HUES6 (cell line): ENCODE measurements at regions not wholly inside any gene's neighbourhood (a gene's known extent, or its start where the extent isn't known, plus 50 kb on each side); places are given as distances from the start of the nearest gene placed in this dataset.

Experiments used
- H3K27ac ChIP-seq: 2 replicates; pipeline ENCODE4 v1.7.0; 2013; ENCODE audit warnings: low read depth, mild to moderate bottlenecking, low read length, inconsistent platforms
- H3K27me3 ChIP-seq: 2 replicates; pipeline ENCODE4 v1.6.1; 2013; ENCODE audit warnings: low read length; ENCODE audit not compliant: control insufficient read depth, insufficient read depth
- H3K36me3 ChIP-seq: 2 replicates; pipeline ENCODE4 v1.6.1; 2013; ENCODE audit warnings: low read length; ENCODE audit not compliant: control insufficient read depth, insufficient read depth
- H3K4me1 ChIP-seq: 2 replicates; pipeline ENCODE4 v1.6.1; 2013; ENCODE audit warnings: low read length; ENCODE audit not compliant: control insufficient read depth, insufficient read depth
- H3K4me3 ChIP-seq: 2 replicates; pipeline ENCODE4 v1.5.1; 2013; ENCODE audit warnings: low read depth, low read length
- H3K9ac ChIP-seq: one replicate; pipeline ENCODE4 v1.6.1; 2013; ENCODE audit warnings: mild to moderate bottlenecking, low read length
- H3K9me3 ChIP-seq: 2 replicates; pipeline ENCODE4 v1.6.1; 2013; ENCODE audit warnings: low read depth, low read length; ENCODE audit not compliant: control insufficient read depth, insufficient read depth

DNA sequence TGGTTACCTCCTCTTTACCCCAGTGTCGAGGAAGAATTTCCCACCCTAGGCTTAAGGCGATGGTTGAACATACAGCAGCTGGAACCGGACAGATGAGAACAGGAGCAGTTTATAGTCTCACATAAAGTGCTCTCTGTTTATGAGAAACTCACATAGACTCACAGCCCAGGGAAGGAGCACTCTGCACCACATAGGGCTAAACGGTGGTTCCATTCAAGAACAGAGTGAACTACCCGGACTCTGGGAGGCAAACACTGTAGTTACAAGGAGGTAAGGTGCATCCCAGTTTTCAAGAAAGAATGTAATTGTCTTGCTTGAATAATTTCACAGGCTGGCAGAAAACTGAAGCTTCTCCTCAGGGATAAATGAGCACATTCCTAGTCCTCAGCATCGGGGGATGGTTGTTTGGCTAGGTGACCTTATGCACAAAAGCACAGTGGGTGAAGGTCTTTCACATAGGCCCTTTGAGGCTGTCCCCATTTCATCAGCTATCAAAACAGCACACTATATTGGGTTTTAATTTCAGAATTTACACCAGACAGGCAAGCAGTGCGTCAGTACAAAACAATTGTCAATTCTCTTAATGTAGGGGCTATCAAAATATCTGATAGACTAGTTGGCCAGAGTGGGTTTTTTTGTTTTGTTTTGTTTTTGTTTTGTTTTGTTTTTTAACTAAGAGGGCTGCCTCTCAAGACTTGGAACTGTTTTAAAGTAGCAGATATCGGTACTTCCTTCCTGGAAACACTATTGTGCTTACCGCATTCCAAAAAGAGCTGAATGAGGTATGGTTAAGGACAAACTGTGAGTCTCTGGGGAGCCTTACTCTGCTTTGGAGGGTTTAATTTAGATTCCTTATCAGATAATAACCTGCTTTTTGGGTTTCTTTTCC, 918.1 kb upstream of the CDH8 start:
- Histone ChIP-seq H3K4me3 (no peak overlapping the region), H3K9ac (no peak overlapping the region), H3K27me3 (no peaks in the 10 kb centered on the region), H3K36me3 (no peaks in the 10 kb centered on the region), H3K4me1 (peaks cover 32% of the 10 kb centered on the region; the same call in 1 of the 2 replicates), H3K9me3 (no peaks in the 10 kb centered on the region), H3K27ac (no peak overlapping the region)

DNA sequence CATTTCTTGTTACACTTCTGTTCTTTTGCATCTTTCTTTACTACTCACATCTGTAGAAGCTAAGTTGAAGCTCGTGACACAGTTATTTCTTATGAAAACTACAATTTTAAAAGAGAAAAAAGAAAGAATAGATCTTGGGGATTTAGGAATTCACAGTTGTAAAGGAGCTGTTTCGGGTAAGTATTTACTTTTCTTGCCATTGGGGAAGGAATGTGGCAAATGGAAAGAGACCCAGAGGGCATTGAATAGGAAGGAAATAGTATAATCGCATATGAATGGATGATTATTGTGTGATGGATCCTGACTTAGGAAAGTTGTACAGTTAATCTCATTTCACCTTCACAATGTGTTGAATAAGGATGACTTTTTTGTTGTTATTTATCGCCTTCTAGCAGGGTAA, 914.1 kb upstream of the CDH8 start:
- Histone ChIP-seq H3K4me3 (no peak overlapping the region), H3K36me3 (no peaks in the 10 kb centered on the region), H3K27ac (no peak overlapping the region), H3K27me3 (no peaks in the 10 kb centered on the region), H3K9ac (no peak overlapping the region), H3K9me3 (no peaks in the 10 kb centered on the region), H3K4me1 (peaks cover 32% of the 10 kb centered on the region; the same call in 1 of the 2 replicates)

DNA sequence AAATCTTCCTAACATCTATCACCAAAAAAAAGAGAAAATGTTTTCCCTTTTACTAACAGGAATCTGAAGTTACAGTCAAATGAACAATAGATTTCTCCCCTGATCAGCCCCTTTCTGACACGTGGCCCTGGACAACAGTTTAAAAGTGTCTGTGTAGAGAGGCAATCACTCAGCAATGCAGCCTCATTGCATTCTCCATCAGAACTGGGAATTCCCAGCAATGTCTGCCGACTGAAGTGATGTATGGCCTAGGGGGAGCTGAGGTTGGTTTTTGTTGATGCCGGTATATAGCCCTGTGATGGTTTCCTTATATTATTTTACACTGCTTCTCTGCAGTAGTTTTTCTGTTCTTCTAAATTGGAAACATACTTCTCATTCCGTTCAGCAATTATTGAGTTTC, 904.3 kb upstream of the CDH8 start:
- Histone ChIP-seq H3K4me1 (peaks cover 5% of the 10 kb centered on the region), H3K9me3 (no peaks in the 10 kb centered on the region), H3K27me3 (no peaks in the 10 kb centered on the region), H3K36me3 (no peaks in the 10 kb centered on the region), H3K27ac (no peak overlapping the region), H3K4me3 (no peak overlapping the region), H3K9ac (no peak overlapping the region)

DNA sequence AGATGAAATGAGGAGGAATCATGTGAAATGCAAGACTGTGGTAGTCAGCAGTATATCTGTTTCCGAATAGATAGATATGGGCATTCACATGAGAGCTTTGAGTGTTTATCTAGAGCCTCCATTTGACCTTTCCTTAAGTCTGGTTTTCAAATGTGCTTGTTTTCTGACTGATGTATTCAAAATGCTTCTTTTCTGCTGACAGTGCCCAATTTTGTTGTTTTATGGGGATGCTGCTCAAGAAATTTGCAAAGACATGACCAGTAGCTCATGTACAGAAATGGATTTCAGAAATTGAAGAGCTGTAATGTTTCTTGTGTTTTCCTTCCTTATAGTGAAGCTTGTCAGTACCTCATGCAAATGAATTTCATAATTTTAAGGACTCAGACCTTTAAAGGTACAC, 903.4 kb upstream of the CDH8 start:
- Histone ChIP-seq H3K4me3 (no peak overlapping the region), H3K36me3 (no peaks in the 10 kb centered on the region), H3K9me3 (no peaks in the 10 kb centered on the region), H3K9ac (no peak overlapping the region), H3K4me1 (peaks cover 5% of the 10 kb centered on the region), H3K27me3 (no peaks in the 10 kb centered on the region), H3K27ac (no peak overlapping the region)

DNA sequence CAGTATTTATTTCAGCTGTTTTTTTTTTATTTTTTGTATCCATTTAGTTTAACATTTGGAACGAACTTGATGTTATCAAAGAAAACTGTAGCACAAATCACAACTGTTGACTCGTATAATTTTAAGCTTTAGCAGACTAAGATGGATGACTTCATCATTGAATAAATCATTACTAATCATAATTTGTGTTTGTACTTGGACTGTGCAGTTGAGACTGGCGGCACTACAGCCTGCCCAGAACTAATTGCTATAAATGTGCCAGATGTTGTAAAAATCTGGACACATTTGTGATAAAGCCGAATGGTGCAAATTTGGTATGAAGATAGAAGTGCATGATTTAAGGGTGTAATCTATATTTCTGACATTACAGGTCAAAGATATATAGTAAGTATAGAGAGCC, 897.7 kb upstream of the CDH8 start:
- Histone ChIP-seq H3K27ac (no peak overlapping the region), H3K36me3 (no peaks in the 10 kb centered on the region), H3K9me3 (no peaks in the 10 kb centered on the region), H3K9ac (no peak overlapping the region), H3K4me1 (no peaks in the 10 kb centered on the region), H3K27me3 (no peaks in the 10 kb centered on the region), H3K4me3 (no peak overlapping the region)

DNA sequence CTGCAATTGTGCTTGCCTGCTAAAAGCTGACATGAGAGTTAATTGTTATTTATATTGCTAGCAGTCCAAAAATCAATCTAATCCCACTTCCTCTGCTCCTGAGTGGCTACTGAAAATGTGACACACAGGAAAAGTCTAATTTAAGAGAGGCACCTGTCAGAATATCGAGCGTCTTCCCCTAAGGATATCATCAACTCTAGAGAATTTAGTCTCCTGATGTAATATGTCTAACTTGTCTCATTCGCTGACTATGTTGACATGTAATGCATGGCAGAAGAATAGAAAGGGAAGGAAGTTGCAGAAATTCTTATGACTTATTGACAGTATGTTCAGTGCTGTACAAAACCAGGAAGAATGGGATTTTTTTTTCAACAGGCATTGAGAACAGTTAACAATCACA, 893.4 kb upstream of the CDH8 start:
- H3K36me3 ChIP-seq = no peaks in the 10 kb centered on the region
- H3K27me3 ChIP-seq = no peaks in the 10 kb centered on the region
- no peak overlapping the region for H3K4me3 ChIP-seq
- no peak overlapping the region for H3K27ac ChIP-seq
- H3K9me3 ChIP-seq = no peaks in the 10 kb centered on the region
- H3K9ac ChIP-seq = no peak overlapping the region
- peaks cover 5% of the 10 kb centered on the region for H3K4me1 ChIP-seq

DNA sequence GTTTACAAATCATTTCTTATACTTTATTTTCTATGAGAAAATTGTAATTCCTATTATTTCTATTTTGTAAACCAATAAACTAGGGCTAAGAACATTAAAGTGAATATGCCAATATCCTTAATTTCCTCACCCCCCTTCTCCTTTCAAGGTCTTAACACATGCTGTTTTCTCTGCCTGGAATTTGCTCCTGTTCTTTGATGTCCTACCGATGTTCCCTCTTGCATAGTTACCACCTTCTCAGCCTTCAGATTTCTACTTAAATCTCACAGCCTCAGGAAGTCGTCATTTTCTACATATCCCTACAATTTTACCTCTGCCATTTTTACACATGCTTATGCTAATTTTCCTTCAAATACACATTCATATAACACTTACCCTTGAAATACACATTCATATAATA, 890.9 kb upstream of the CDH8 start:
- H3K4me3 ChIP-seq = no peak overlapping the region
- H3K27me3 ChIP-seq = no peaks in the 10 kb centered on the region
- no peak overlapping the region for H3K27ac ChIP-seq
- no peaks in the 10 kb centered on the region for H3K9me3 ChIP-seq
- H3K4me1 ChIP-seq = peaks cover 5% of the 10 kb centered on the region
- H3K36me3 ChIP-seq = no peaks in the 10 kb centered on the region
- no peak overlapping the region for H3K9ac ChIP-seq

DNA sequence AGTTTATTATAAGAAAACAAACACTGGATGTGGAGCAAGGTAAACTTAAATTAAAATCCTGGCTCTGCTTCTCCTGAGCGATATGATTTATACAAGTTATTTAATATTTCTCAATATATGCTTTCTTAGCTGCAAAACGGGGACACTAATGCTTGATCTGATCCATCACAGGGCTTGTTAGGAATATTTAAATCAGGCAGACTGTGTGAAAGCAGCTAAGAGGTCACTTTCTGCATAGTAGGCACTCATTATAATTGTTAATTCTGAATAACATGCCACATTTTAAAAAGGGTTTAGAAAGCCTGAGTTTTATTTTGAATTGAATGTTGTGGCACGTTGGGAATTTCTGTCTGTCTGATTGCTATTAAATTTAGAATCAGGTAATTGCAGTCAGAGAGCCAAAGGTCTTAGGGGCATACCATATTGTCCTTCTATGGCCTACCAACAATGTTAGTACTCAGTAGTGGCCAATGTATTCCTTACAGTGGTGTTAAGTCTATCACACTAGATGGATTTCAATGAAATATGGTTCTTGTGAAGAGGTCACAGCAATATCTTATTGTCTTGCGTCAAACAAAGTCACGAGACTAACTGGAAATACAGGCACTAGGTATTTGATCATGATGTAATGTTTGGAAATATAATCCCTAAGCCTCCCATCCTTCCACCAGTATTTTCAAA, 890.0 kb upstream of the CDH8 start:
- H3K27ac ChIP-seq = no peak overlapping the region
- H3K27me3 ChIP-seq = no peaks in the 10 kb centered on the region
- no peaks in the 10 kb centered on the region for H3K9me3 ChIP-seq
- H3K4me3 ChIP-seq = no peak overlapping the region
- H3K4me1 ChIP-seq = peaks cover 5% of the 10 kb centered on the region
- no peaks in the 10 kb centered on the region for H3K36me3 ChIP-seq
- no peak overlapping the region for H3K9ac ChIP-seq

DNA sequence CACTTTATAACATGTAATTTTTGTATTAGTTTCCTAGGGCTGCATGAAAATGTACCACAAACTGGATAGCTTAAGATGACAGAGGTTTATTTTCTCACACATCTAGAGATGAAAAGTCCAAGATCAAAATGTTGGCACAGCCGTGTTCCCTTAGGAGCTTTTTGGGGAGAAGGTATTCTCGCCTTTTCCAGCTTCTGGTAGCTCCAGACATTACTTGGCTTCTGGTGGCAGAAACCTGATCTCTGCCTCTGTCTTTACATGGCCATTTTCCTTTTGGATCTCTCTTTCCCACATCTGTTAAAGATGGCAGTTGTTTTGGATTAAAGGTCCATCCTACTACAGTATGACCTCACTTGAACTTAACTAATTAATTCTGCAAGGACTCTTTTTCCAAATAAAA, 885.7 kb upstream of the CDH8 start:
- H3K4me1 ChIP-seq = peaks cover 11% of the 10 kb centered on the region

DNA sequence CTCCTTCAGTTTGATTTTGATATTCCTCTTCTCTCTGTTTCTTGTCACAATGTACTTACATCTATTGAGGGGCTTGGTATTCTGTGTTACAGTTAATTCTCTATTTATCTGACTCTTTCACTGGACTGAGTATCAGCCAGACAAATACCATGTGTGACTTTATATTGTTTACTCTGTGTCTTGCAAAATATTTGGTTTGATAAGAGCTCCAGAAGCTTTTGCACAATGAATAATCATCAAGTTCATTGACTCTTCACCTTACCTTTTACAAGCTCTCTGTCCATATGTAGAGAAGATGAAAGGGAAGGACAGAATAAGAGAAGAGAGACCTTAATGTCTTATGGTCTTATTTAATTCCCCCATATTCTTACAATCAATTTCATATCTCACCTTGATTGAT, 877.7 kb upstream of the CDH8 start:
- no peaks in the 10 kb centered on the region for H3K36me3 ChIP-seq
- no peak overlapping the region for H3K9ac ChIP-seq
- no peaks in the 10 kb centered on the region for H3K27me3 ChIP-seq
- H3K27ac ChIP-seq = no peak overlapping the region
- no peak overlapping the region for H3K4me3 ChIP-seq
- H3K4me1 ChIP-seq = no peaks in the 10 kb centered on the region
- peaks cover 9% of the 10 kb centered on the region; the same call in 1 of the 2 replicates for H3K9me3 ChIP-seq

More for the DNA sequence above, 885.7 kb upstream of the CDH8 start:
- Histone ChIP-seq H3K9me3 (no peaks in the 10 kb centered on the region), H3K27ac (no peak overlapping the region), H3K9ac (no peak overlapping the region), H3K27me3 (no peaks in the 10 kb centered on the region), H3K36me3 (no peaks in the 10 kb centered on the region), H3K4me3 (no peak overlapping the region)

DNA sequence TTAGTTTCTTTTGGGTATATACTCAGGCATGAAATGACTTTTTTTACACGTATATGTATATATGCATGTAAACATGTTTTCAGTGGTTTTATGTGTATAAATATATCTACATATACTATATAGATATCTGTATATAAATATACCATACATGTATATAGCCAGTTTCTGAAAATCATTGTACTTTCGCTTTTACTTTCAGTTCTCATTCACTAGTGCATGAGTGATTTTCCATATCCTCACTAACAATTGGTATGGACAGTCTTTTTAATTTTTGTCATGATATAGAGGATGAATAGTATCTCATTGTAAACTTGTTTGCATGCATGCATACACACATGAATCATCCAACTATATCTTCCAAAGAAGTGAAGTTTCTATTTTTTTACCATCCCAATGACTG, 877.1 kb upstream of the CDH8 start:
- no peak overlapping the region for H3K9ac ChIP-seq
- peaks cover 9% of the 10 kb centered on the region; the same call in 1 of the 2 replicates for H3K9me3 ChIP-seq
- H3K27ac ChIP-seq = no peak overlapping the region
- H3K36me3 ChIP-seq = no peaks in the 10 kb centered on the region
- H3K27me3 ChIP-seq = no peaks in the 10 kb centered on the region
- no peak overlapping the region for H3K4me3 ChIP-seq
- H3K4me1 ChIP-seq = no peaks in the 10 kb centered on the region
